IgD-negative memory B cell (primary cell): ENCODE measurements at regions not wholly inside any gene's neighbourhood (a gene's known extent, or its start where the extent isn't known, plus 50 kb on each side); places are given as distances from the start of the nearest gene placed in this dataset.
"Not testable (repeated sequence)": the region's sequence is repeated elsewhere in the genome, so short reads cannot be mapped to it uniquely, and the experiment has no call there.

Experiments used
- H3K27ac Mint-ChIP-seq, 3 donors: one replicate each; pipeline ENCODE4 v1.8.0; 2020 to 2022; ENCODE audit warnings: mild to moderate bottlenecking in 3 of 3, mixed read lengths in 3 of 3, moderate library complexity in 1 of 3
- H3K27me3 Mint-ChIP-seq: one replicate; pipeline ENCODE4 v1.8.0; 2021; ENCODE audit warnings: mixed read lengths
- H3K36me3 Mint-ChIP-seq: one replicate; pipeline ENCODE4 v1.8.0; 2020; ENCODE audit warnings: mild to moderate bottlenecking, mixed read lengths
- H3K4me1 Mint-ChIP-seq, 3 donors: one replicate each; pipeline ENCODE4 v1.8.0; 2020 to 2022; ENCODE audit warnings: mixed read lengths in 3 of 3, mild to moderate bottlenecking in 1 of 3
- H3K4me3 Mint-ChIP-seq, 4 donors: one replicate each; pipeline ENCODE4 v1.8.0; 2020 to 2022; ENCODE audit warnings: mild to moderate bottlenecking in 4 of 4, mixed read lengths in 4 of 4, moderate library complexity in 3 of 4
- H3K9me3 Mint-ChIP-seq, 3 donors: one replicate each; pipeline ENCODE4 v1.8.0; 2020 to 2021; ENCODE audit warnings: mixed read lengths in 3 of 3, mild to moderate bottlenecking in 1 of 3

- Mint-ChIP-seq H3K27ac (no peak overlapping the region), H3K4me1 (no peaks in the 10 kb centered on the region), H3K27me3 (no peaks in the 10 kb centered on the region), H3K36me3 (no peaks in the 10 kb centered on the region), H3K4me3 (no peak overlapping the region), H3K9me3 (peaks cover 5 to 25% (median 6%) of the 10 kb centered on the region in 3 donors)
Observed at GRCh38 chr6:78132671-78133410, 480.0 kb downstream of the MEI4 start.

GRCh38 chr6:78150425-78150824 is 497.6 kb downstream of the MEI4 start:
- no peaks in the 10 kb centered on the region for H3K27me3 Mint-ChIP-seq
- no peak overlapping the region for H3K4me3 Mint-ChIP-seq
- H3K9me3 Mint-ChIP-seq, result peaks cover 3 to 13% (median 5%) of the 10 kb centered on the region in 3 donors
- no peaks in the 10 kb centered on the region for H3K4me1 Mint-ChIP-seq
- no peak overlapping the region for H3K27ac Mint-ChIP-seq
- H3K36me3 Mint-ChIP-seq, result no peaks in the 10 kb centered on the region

- Mint-ChIP-seq H3K27me3 (no peaks in the 10 kb centered on the region), H3K4me3 (no peak overlapping the region), H3K9me3 (peaks cover 2 to 16% (median 3%) of the 10 kb centered on the region in 3 donors), H3K36me3 (no peaks in the 10 kb centered on the region), H3K4me1 (peaks cover 0 to 2% (median 0%) of the 10 kb centered on the region in 3 donors), H3K27ac (no peak overlapping the region)
Observed at GRCh38 chr6:78153976-78154375, 501.1 kb downstream of the MEI4 start.

GRCh38 chr6:78157606-78158005 is 504.8 kb downstream of the MEI4 start:
- no peak overlapping the region for H3K27ac Mint-ChIP-seq
- H3K36me3 Mint-ChIP-seq, result peaks cover under 1% of the 10 kb centered on the region
- no peaks in the 10 kb centered on the region for H3K27me3 Mint-ChIP-seq
- H3K4me3 Mint-ChIP-seq, result no peak overlapping the region
- H3K9me3 Mint-ChIP-seq, result peaks cover 0 to 7% (median 2%) of the 10 kb centered on the region in 3 donors
- H3K4me1 Mint-ChIP-seq, result peaks cover 0 to 2% (median 0%) of the 10 kb centered on the region in 3 donors

GRCh38 chr6:78188891-78189290 is 536.1 kb downstream of the MEI4 start:
- no peaks in the 10 kb centered on the region for H3K4me1 Mint-ChIP-seq
- H3K9me3 Mint-ChIP-seq, result peaks cover 3 to 24% (median 6%) of the 10 kb centered on the region in 3 donors
- H3K4me3 Mint-ChIP-seq, result no peak overlapping the region

GRCh38 chr6:78192057-78192456 is 539.2 kb downstream of the MEI4 start:
- Mint-ChIP-seq H3K27ac (no peak overlapping the region), H3K27me3 (no peaks in the 10 kb centered on the region)

More at GRCh38 chr6:78188891-78189290, 536.1 kb downstream of the MEI4 start:
- no peaks in the 10 kb centered on the region for H3K27me3 Mint-ChIP-seq
- no peaks in the 10 kb centered on the region for H3K36me3 Mint-ChIP-seq
- no peak overlapping the region for H3K27ac Mint-ChIP-seq

DNA sequence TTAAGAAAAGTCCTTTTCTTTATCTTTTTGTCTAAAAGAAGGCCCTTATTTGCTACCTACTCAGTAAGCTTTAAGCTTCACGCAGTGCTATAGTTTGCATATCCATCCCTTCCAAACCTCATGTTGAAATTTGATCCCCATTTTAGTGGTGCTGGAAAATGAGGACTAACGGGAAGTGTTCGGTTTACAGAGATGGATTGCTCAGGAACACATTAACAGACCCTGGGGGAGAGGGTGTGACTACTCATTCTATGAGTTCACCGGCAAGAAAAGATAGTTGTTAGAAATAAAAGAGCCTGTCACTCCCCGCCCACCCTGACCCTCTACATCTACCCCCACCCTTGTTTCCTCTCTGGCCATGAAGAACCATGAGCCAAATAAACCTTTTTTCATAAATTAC is 546.2 kb downstream of the MEI4 start:
- Mint-ChIP-seq H3K27ac (no peak overlapping the region), H3K9me3 (peaks cover 2 to 9% (median 8%) of the 10 kb centered on the region in 3 donors), H3K36me3 (no peaks in the 10 kb centered on the region), H3K27me3 (no peaks in the 10 kb centered on the region), H3K4me3 (no peak overlapping the region), H3K4me1 (no peaks in the 10 kb centered on the region)

More at GRCh38 chr6:78192057-78192456, 539.2 kb downstream of the MEI4 start:
- H3K9me3 Mint-ChIP-seq, result peaks cover 3 to 20% (median 11%) of the 10 kb centered on the region in 3 donors
- no peak overlapping the region for H3K4me3 Mint-ChIP-seq
- no peaks in the 10 kb centered on the region for H3K4me1 Mint-ChIP-seq
- H3K36me3 Mint-ChIP-seq, result no peaks in the 10 kb centered on the region

GRCh38 chr6:78222226-78222625 is 569.4 kb downstream of the MEI4 start:
- Mint-ChIP-seq H3K27me3 (no peaks in the 10 kb centered on the region), H3K4me1 (no peaks in the 10 kb centered on the region), H3K36me3 (no peaks in the 10 kb centered on the region), H3K4me3 (no peak overlapping the region), H3K9me3 (peaks cover 0 to 4% (median 1%) of the 10 kb centered on the region in 3 donors), H3K27ac (no peak overlapping the region)

- Mint-ChIP-seq H3K9me3 (peaks cover 0 to 8% (median 3%) of the 10 kb centered on the region in 3 donors), H3K4me1 (no peaks in the 10 kb centered on the region), H3K27me3 (no peaks in the 10 kb centered on the region), H3K36me3 (no peaks in the 10 kb centered on the region), H3K4me3 (no peak overlapping the region), H3K27ac (no peak overlapping the region)
Observed at GRCh38 chr6:78231002-78231401, 578.2 kb downstream of the MEI4 start.

GRCh38 chr6:78243519-78243918 is 590.7 kb downstream of the MEI4 start:
- Mint-ChIP-seq H3K4me3 (no peak overlapping the region), H3K36me3 (no peaks in the 10 kb centered on the region), H3K9me3 (peaks cover 8 to 22% (median 10%) of the 10 kb centered on the region in 3 donors), H3K27me3 (no peaks in the 10 kb centered on the region), H3K27ac (no peak overlapping the region), H3K4me1 (no peaks in the 10 kb centered on the region)

DNA sequence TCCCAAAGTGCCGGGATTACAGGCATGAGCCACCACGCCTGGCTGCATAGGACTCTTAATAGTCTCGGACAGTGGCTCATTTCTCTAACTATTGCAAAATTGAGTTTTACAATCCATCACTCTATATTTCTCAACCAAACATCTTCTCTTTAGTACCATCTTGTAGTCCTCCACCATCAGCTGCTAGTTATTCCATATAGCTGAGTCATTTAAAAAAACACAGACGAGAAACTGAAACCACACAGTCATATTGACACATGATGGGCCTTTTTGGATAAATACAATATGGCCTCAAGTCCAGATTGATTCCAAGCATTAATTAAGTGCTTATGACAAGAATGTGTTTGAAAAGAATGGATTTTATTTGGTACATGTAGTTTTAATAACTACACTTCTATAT is 599.1 kb downstream of the MEI4 start:
- Mint-ChIP-seq H3K27me3 (no peaks in the 10 kb centered on the region), H3K9me3 (peaks cover 0 to 2% (median 2%) of the 10 kb centered on the region in 3 donors), H3K27ac (no peak overlapping the region), H3K4me1 (no peaks in the 10 kb centered on the region), H3K36me3 (no peaks in the 10 kb centered on the region), H3K4me3 (no peak overlapping the region)

- no peak overlapping the region for H3K27ac Mint-ChIP-seq
- H3K36me3 Mint-ChIP-seq, result no peaks in the 10 kb centered on the region
- peaks cover 0 to 5% (median 4%) of the 10 kb centered on the region in 3 donors for H3K9me3 Mint-ChIP-seq
- no peak overlapping the region for H3K4me3 Mint-ChIP-seq
- H3K4me1 Mint-ChIP-seq, result no peaks in the 10 kb centered on the region
- H3K27me3 Mint-ChIP-seq, result no peaks in the 10 kb centered on the region
Observed at GRCh38 chr6:78253618-78254017, 600.8 kb downstream of the MEI4 start.

GRCh38 chr6:78259935-78260334 is 607.1 kb downstream of the MEI4 start:
- peaks cover 2 to 7% (median 4%) of the 10 kb centered on the region in 3 donors for H3K9me3 Mint-ChIP-seq
- H3K36me3 Mint-ChIP-seq, result no peaks in the 10 kb centered on the region
- H3K27me3 Mint-ChIP-seq, result no peaks in the 10 kb centered on the region
- no peaks in the 10 kb centered on the region for H3K4me1 Mint-ChIP-seq
- no peak overlapping the region for H3K27ac Mint-ChIP-seq
- no peak overlapping the region for H3K4me3 Mint-ChIP-seq

- not testable (repeated sequence) for H3K4me1 Mint-ChIP-seq, H3K4me3 Mint-ChIP-seq, H3K9me3 Mint-ChIP-seq, H3K36me3 Mint-ChIP-seq, H3K27ac Mint-ChIP-seq, H3K27me3 Mint-ChIP-seq
Observed at GRCh38 chr6:78260427-78260826, 606.9 kb upstream of the IRAK1BP1 start.

- H3K27ac Mint-ChIP-seq, result no peak overlapping the region
- peaks cover 0 to 7% (median 0%) of the 10 kb centered on the region in 3 donors for H3K9me3 Mint-ChIP-seq
- no peaks in the 10 kb centered on the region for H3K27me3 Mint-ChIP-seq
- H3K36me3 Mint-ChIP-seq, result no peaks in the 10 kb centered on the region
- H3K4me1 Mint-ChIP-seq, result no peaks in the 10 kb centered on the region
- no peak overlapping the region for H3K4me3 Mint-ChIP-seq
Observed at GRCh38 chr6:78268591-78269452, 598.5 kb upstream of the IRAK1BP1 start.
